Panc1 (cell line): ENCODE measurements at regions not wholly inside any gene's neighbourhood (a gene's known extent, or its start where the extent isn't known, plus 50 kb on each side); places are given as distances from the start of the nearest gene placed in this dataset.

Experiments used
- POLR2AphosphoS5 ChIP-seq: IDR thresholded peaks from 2 replicates; pipeline ENCODE4 v1.6.1; 2012; ENCODE audit warnings: mild to moderate bottlenecking, low read depth, low read length, moderate library complexity
- TF ChIP-seq, protein P1 (sequence below): fragments of 450-650 bp; IDR thresholded peaks from 2 replicates; pipeline ENCODE4 v1.5.1; 2017; ENCODE audit warnings: mild to moderate bottlenecking

DNA sequence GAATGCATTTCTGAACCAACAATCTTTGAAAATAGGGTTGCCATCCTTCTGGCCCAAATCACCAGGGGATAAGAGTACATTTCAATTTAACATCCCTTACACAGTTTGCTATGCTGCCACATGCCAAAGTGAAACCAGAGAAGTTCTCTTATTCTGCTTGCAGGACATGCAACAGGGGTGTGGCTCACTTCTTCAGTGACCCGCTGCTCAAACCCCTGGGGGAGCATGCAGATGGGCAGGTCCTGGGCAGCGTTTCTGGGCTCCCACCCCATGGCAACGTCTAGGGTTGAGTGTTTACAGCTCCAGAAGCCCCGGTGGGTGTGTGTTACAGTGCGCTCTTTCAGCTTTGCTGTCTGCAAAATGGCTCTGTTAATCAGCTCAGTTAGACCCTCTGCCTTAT, 1306.3 kb upstream of the TMEM132C start:
- TF ChIP-seq POLR2AphosphoS5, result no peak
- TF ChIP-seq, protein P1, sequence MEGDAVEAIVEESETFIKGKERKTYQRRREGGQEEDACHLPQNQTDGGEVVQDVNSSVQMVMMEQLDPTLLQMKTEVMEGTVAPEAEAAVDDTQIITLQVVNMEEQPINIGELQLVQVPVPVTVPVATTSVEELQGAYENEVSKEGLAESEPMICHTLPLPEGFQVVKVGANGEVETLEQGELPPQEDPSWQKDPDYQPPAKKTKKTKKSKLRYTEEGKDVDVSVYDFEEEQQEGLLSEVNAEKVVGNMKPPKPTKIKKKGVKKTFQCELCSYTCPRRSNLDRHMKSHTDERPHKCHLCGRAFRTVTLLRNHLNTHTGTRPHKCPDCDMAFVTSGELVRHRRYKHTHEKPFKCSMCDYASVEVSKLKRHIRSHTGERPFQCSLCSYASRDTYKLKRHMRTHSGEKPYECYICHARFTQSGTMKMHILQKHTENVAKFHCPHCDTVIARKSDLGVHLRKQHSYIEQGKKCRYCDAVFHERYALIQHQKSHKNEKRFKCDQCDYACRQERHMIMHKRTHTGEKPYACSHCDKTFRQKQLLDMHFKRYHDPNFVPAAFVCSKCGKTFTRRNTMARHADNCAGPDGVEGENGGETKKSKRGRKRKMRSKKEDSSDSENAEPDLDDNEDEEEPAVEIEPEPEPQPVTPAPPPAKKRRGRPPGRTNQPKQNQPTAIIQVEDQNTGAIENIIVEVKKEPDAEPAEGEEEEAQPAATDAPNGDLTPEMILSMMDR, result no peak
